ENCODE measurements at regions not wholly inside any gene's neighbourhood (a gene's known extent, or its start where the extent isn't known, plus 50 kb on each side); places are given as distances from the start of the nearest gene placed in this dataset.

GRCh38 chr4:53928825-53929224 is 135.6 kb downstream of the CHIC2 start:
- Histone ChIP-seq H3K4me1 (ENCODE audit: control insufficient read depth in 1 of 2, insufficient read depth in 2 of 2, low read depth in 1 of 2, low read length in 1 of 2) (peaks cover 8 to 29% of the 10 kb centered on the region in 2 experiments), H3F3A (replicated peaks; ENCODE audit: insufficient read depth) (peaks cover 34% of the 10 kb centered on the region), H3K4me2 (no peak overlapping the region), H3K27ac (ENCODE audit: low read depth in 2 of 2, low read length in 1 of 2) (no peak overlapping the region), H3K79me2 (ENCODE audit: insufficient read depth) (no peaks in the 10 kb centered on the region), H3K27me3 (ENCODE audit: insufficient read depth) (no peaks in the 10 kb centered on the region), H3K9me2 (no peaks in the 10 kb centered on the region), H3K4me3 (ENCODE audit: low read depth in 2 of 2, low read length in 1 of 2) (no peak overlapping the region), H4K20me1 (ENCODE audit: insufficient read depth) (no peaks in the 10 kb centered on the region), H3K9me3 (no peaks in the 10 kb centered on the region), H3K9ac (no peak overlapping the region), H2AFZ (ENCODE audit: low read depth) (no peak overlapping the region), H3K36me3 (replicated peaks in 1 of 2; ENCODE audit: control insufficient read depth in 1 of 2, insufficient read depth in 2 of 2, low read length in 1 of 2) (no peaks in the 10 kb centered on the region)
- DNase-seq: no peak
- CTCF ChIA-PET: interaction anchor here (0.8 to 8.4 kb wide), 10 partner anchors 14 to 879 kb away, joined by 4 to 122 read pairs (median 17); partner anchors contain the start of gene PDGFRA
- TF ChIP-seq NRF1 (IDR thresholded peaks at IDR 0.05; ENCODE audit: low read depth, low read length): no peak
- no peak for TF ChIP-seq MEF2A (IDR thresholded peaks at IDR 0.05; ENCODE audit: borderline replicate concordance, low read depth)
- no peak for TF ChIP-seq RXRA (IDR thresholded peaks at IDR 0.05; ENCODE audit: borderline replicate concordance, low read depth)
- TF ChIP-seq TEAD4 (IDR thresholded peaks at IDR 0.05; ENCODE audit: borderline replicate concordance, insufficient read depth): no peak
- TF ChIP-seq FOXM1 (IDR thresholded peaks at IDR 0.05; ENCODE audit: low read depth): no peak
- no peak for TF ChIP-seq RCOR1 (IDR thresholded peaks at IDR 0.05; ENCODE audit: low read length)
- TF ChIP-seq TAF1 (IDR thresholded peaks at IDR 0.05; ENCODE audit: borderline replicate concordance, low read depth, low read length): no peak
- TF ChIP-seq TCF12 (IDR thresholded peaks at IDR 0.05): no peak
- TF ChIP-seq GABPA (IDR thresholded peaks at IDR 0.05; ENCODE audit: low read depth): no peak
- TF ChIP-seq, protein P1, sequence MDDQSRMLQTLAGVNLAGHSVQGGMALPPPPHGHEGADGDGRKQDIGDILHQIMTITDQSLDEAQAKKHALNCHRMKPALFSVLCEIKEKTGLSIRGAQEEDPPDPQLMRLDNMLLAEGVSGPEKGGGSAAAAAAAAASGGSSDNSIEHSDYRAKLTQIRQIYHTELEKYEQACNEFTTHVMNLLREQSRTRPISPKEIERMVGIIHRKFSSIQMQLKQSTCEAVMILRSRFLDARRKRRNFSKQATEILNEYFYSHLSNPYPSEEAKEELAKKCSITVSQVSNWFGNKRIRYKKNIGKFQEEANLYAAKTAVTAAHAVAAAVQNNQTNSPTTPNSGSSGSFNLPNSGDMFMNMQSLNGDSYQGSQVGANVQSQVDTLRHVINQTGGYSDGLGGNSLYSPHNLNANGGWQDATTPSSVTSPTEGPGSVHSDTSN (IDR thresholded peaks at IDR 0.05): no peak
- no peak for TF ChIP-seq EZH2phosphoT487 (IDR thresholded peaks at IDR 0.05; ENCODE audit: borderline replicate concordance, low read depth)
- TF ChIP-seq CTCF (IDR thresholded peaks at IDR 0.05): no peak
- no peak for TF ChIP-seq CHD2 (IDR thresholded peaks at IDR 0.05; ENCODE audit: low read length, partially characterized antibody)
- TF ChIP-seq JUND (IDR thresholded peaks at IDR 0.05): no peak
- no peak for TF ChIP-seq MXI1 (IDR thresholded peaks at IDR 0.05; ENCODE audit: low read depth, low read length)
- POLR2A ChIA-PET: no interaction called here

DNA sequence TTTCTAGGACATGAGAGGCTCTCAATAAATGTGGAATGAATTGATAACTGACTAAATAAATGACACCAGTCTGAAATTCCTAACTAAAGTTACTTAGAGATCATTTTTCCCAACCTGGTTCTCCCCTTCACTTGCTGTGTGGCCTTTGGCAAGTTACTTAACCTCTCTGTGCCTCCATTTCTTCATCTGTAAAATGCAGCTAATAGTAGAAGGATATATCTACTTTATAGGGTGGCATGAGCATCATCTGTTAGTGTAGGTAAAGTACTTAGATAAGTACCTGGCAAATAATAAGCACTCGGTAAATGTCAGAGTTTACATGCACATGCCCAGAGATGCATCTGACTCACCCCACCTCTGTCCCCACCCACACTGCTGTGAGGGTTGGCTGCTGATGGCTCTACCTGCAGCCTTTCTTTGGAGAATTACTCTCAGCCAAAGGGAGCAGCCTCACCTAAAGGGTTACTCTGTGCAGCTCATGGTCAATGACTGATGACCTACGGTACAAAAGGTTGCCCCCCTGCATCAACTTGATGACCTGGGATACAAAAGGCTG is 139.3 kb downstream of the CHIC2 start:
- ChIA-PET POLR2A (no interaction called here), CTCF (interaction anchor here (0.7 to 2.8 kb wide), 7 partner anchors 10 to 910 kb away, joined by 3 to 13 read pairs (median 5); no protein-coding TSS in a partner anchor)
- Histone ChIP-seq H3F3A (replicated peaks; ENCODE audit: insufficient read depth) (peaks cover 6% of the 10 kb centered on the region), H3K9ac (no peak overlapping the region), H3K27ac (ENCODE audit: low read depth in 2 of 2, low read length in 1 of 2) (no peak overlapping the region), H3K9me2 (no peaks in the 10 kb centered on the region), H3K9me3 (no peaks in the 10 kb centered on the region), H3K4me2 (no peak overlapping the region), H2AFZ (ENCODE audit: low read depth) (no peak overlapping the region), H4K20me1 (ENCODE audit: insufficient read depth) (no peaks in the 10 kb centered on the region), H3K36me3 (replicated peaks in 1 of 2; ENCODE audit: control insufficient read depth in 1 of 2, insufficient read depth in 2 of 2, low read length in 1 of 2) (no peaks in the 10 kb centered on the region), H3K27me3 (ENCODE audit: insufficient read depth) (no peaks in the 10 kb centered on the region), H3K79me2 (ENCODE audit: insufficient read depth) (no peaks in the 10 kb centered on the region), H3K4me1 (ENCODE audit: control insufficient read depth in 1 of 2, insufficient read depth in 2 of 2, low read depth in 1 of 2, low read length in 1 of 2) (peaks cover under 1 to 13% of the 10 kb centered on the region in 2 experiments; a peak in 3 of 4 replicates), H3K4me3 (ENCODE audit: low read depth in 2 of 2, low read length in 1 of 2) (no peak overlapping the region)
- DNase-seq: no peak
- TF ChIP-seq SMC3 (IDR thresholded peaks at IDR 0.05; ENCODE audit: low read depth, low read length) (no peak), FOSL2 (IDR thresholded peaks at IDR 0.05; ENCODE audit: borderline replicate concordance, low read depth) (no peak), RFX5 (IDR thresholded peaks at IDR 0.05; ENCODE audit: low read length) (no peak), GATA2 (CRISPR knock-in tag; IDR thresholded peaks at IDR 0.05) (no peak), RAD21 (IDR thresholded peaks at IDR 0.05; ENCODE audit: low read length) (no peak), GABPA (IDR thresholded peaks at IDR 0.05; ENCODE audit: low read depth) (no peak), TCF12 (IDR thresholded peaks at IDR 0.05) (no peak), CHD2 (IDR thresholded peaks at IDR 0.05; ENCODE audit: low read length, partially characterized antibody) (no peak), SIN3A (IDR thresholded peaks at IDR 0.05; ENCODE audit: borderline replicate concordance, low read depth, low read length) (no peak), MEF2A (IDR thresholded peaks at IDR 0.05; ENCODE audit: borderline replicate concordance, low read depth) (no peak), EP300 (IDR thresholded peaks at IDR 0.05; ENCODE audit: borderline replicate concordance in 1 of 2, low read depth in 1 of 2, low read length in 1 of 2) (no peak), TAF1 (IDR thresholded peaks at IDR 0.05; ENCODE audit: borderline replicate concordance, low read depth, low read length) (no peak)
- TF ChIP-seq, protein P2, sequence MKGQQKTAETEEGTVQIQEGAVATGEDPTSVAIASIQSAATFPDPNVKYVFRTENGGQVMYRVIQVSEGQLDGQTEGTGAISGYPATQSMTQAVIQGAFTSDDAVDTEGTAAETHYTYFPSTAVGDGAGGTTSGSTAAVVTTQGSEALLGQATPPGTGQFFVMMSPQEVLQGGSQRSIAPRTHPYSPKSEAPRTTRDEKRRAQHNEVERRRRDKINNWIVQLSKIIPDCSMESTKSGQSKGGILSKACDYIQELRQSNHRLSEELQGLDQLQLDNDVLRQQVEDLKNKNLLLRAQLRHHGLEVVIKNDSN (IDR thresholded peaks at IDR 0.05; ENCODE audit: borderline replicate concordance, low read depth): no peak
- TF ChIP-seq, protein P1 (IDR thresholded peaks at IDR 0.05): no peak
- 100% methylated on average over 1 of the region's 2 CpGs for WGBS (ENCODE audit: low lambda C conversion rate)
